Hematopoietic multipotent progenitor cell treated with erythropoietin and hydrocortisone succinate and interleukin-3 and kit ligand, for 15 days (in vitro differentiated cells): ENCODE measurements at regions not wholly inside any gene's neighbourhood (a gene's known extent, or its start where the extent isn't known, plus 50 kb on each side); places are given as distances from the start of the nearest gene placed in this dataset.

Source experiments
- DNase-seq: peaks from one replicate; pipeline ENCODE4 v3.0.0-alpha.2; 2015; ENCODE audit warnings: low spot score

DNA sequence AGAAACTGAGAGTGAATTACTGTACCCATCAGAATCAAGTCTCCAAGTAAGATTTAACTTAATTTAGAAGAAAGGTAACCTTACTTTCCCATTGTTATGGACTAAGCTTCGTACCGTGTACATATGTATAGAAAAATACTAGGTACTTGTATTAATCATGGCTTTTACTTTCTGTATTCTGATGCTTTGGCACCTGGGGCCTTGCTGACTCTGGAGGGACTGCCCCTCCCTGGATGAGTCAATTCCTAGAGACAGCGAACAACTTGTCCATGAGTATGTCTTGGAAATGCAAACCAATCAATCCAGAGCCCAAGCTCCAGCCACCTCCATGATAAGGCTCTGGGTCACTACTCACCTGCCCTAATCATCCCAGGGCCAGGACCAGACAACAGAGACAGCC lies 50.0 kb upstream of the DGKG start:
- no peak for DNase-seq
